ENCODE measurements at regions not wholly inside any gene's neighbourhood (a gene's known extent, or its start where the extent isn't known, plus 50 kb on each side); places are given as distances from the start of the nearest gene placed in this dataset.

- Mint-ChIP-seq H3K4me1 (no peaks in the 10 kb centered on the region), H3K27me3 (no peaks in the 10 kb centered on the region), H3K9me3 (no peaks in the 10 kb centered on the region), H3K27ac (no peak overlapping the region), H3K36me3 (ENCODE audit: low read depth) (no peaks in the 10 kb centered on the region), H3K4me3 (no peak overlapping the region)
- intact Hi-C loops (cut with micrococcal nuclease): no loop called here
- TF ChIP-seq CTCF (IDR thresholded peaks at IDR 0.05): no peak
- no peak for DNase-seq
- POLR2A ChIA-PET: no interaction called here
- CTCF ChIA-PET: no interaction called here
- no peak for ATAC-seq (ENCODE audit: low read depth)
Measured at GRCh38 chr6:48774276-48774675, 663.3 kb upstream of the PTCHD4 start.

- CTCF ChIA-PET: no interaction called here
- TF ChIP-seq CTCF (IDR thresholded peaks at IDR 0.05): no peak
- DNase-seq (no peak), ATAC-seq (ENCODE audit: low read depth) (no peak)
- H3K27me3 Mint-ChIP-seq: no peaks in the 10 kb centered on the region
- H3K9me3 Mint-ChIP-seq: no peaks in the 10 kb centered on the region
- H3K27ac Mint-ChIP-seq: no peak overlapping the region
- no peaks in the 10 kb centered on the region for H3K36me3 Mint-ChIP-seq (ENCODE audit: low read depth)
- H3K4me1 Mint-ChIP-seq: no peaks in the 10 kb centered on the region
- H3K4me3 Mint-ChIP-seq: no peak overlapping the region
- POLR2A ChIA-PET: no interaction called here
- intact Hi-C loops (cut with micrococcal nuclease): no loop called here
Measured at GRCh38 chr6:48766349-48766748, 655.4 kb upstream of the PTCHD4 start.

- intact Hi-C loops (cut with micrococcal nuclease): no loop called here
- ChIA-PET POLR2A (no interaction called here), CTCF (no interaction called here)
- Mint-ChIP-seq H3K27ac (no peak overlapping the region), H3K36me3 (ENCODE audit: low read depth) (no peaks in the 10 kb centered on the region), H3K9me3 (no peaks in the 10 kb centered on the region), H3K4me1 (no peaks in the 10 kb centered on the region), H3K4me3 (no peak overlapping the region), H3K27me3 (no peaks in the 10 kb centered on the region)
- DNase-seq: no peak
- no peak for TF ChIP-seq CTCF (IDR thresholded peaks at IDR 0.05)
- no peak for ATAC-seq (ENCODE audit: low read depth)
Measured at GRCh38 chr6:48765352-48765961, 654.5 kb upstream of the PTCHD4 start.

GRCh38 chr6:48764286-48765044 lies 653.5 kb upstream of the PTCHD4 start:
- no peak overlapping the region for H3K27ac Mint-ChIP-seq
- H3K9me3 Mint-ChIP-seq: no peaks in the 10 kb centered on the region
- intact Hi-C loops (cut with micrococcal nuclease): no loop called here
- no peak for TF ChIP-seq CTCF (IDR thresholded peaks at IDR 0.05)
- no peaks in the 10 kb centered on the region for H3K4me1 Mint-ChIP-seq
- ChIA-PET POLR2A (no interaction called here), CTCF (no interaction called here)
- DNase-seq (no peak), ATAC-seq (ENCODE audit: low read depth) (no peak)
- no peaks in the 10 kb centered on the region for H3K36me3 Mint-ChIP-seq (ENCODE audit: low read depth)
- H3K4me3 Mint-ChIP-seq: no peak overlapping the region
- H3K27me3 Mint-ChIP-seq: no peaks in the 10 kb centered on the region

- DNase-seq (no peak), ATAC-seq (ENCODE audit: low read depth) (no peak)
- H3K4me1 Mint-ChIP-seq: no peaks in the 10 kb centered on the region
- no peak overlapping the region for H3K27ac Mint-ChIP-seq
- H3K27me3 Mint-ChIP-seq: no peaks in the 10 kb centered on the region
- ChIA-PET POLR2A (no interaction called here), CTCF (no interaction called here)
- H3K36me3 Mint-ChIP-seq (ENCODE audit: low read depth): no peaks in the 10 kb centered on the region
- intact Hi-C loops (cut with micrococcal nuclease): no loop called here
- TF ChIP-seq CTCF (IDR thresholded peaks at IDR 0.05): no peak
- H3K4me3 Mint-ChIP-seq: no peak overlapping the region
- H3K9me3 Mint-ChIP-seq: peaks cover 5% of the 10 kb centered on the region
Measured at GRCh38 chr6:48757661-48758060, 646.7 kb upstream of the PTCHD4 start.
